ENCODE measurements at regions not wholly inside any gene's neighbourhood (a gene's known extent, or its start where the extent isn't known, plus 50 kb on each side); places are given as distances from the start of the nearest gene placed in this dataset.

- H2AFZ ChIP-seq (ENCODE audit: low read depth, low read length, poor library complexity, severe bottlenecking), result no peak overlapping the region
- POLR2A ChIA-PET, result no interaction called here
- H3K9me2 ChIP-seq (ENCODE audit: insufficient read depth), result 0 out of 2 replicates have a peak, but pooled peaks cover 3% of the 10 kb centered on the region
- H3K9me3 ChIP-seq (ENCODE audit: control insufficient read depth in 1 of 2, insufficient read depth in 1 of 2, low read depth in 1 of 2, low read length in 2 of 2), result no peaks in the 10 kb centered on the region
- RAD21 ChIA-PET (ENCODE audit: low non-redundant PET in 1 of 2, low total read pairs in 2 of 2, uncharacterized antibody in 2 of 2, unreplicated experiment in 2 of 2), result no interaction called here
- H3K27me3 ChIP-seq (ENCODE audit: insufficient read depth, low read length), result no peaks in the 10 kb centered on the region
- BruUV-seq (replicated peaks), result no TSS peak
- no peaks in the 10 kb centered on the region for H3K79me2 ChIP-seq (ENCODE audit: insufficient read depth, low read length)
- no peak for ATAC-seq
- H3K4me3 ChIP-seq (replicated peaks in 1 of 2; ENCODE audit: low read depth in 1 of 2, low read length in 2 of 2), result no peak overlapping the region
- TF ChIP-seq TCF7L2 (IDR thresholded peaks at IDR 0.05; ENCODE audit: borderline replicate concordance, extremely low read depth, insufficient read depth, insufficient read length) (no peak), EZH2 (IDR thresholded peaks at IDR 0.05) (no peak), POLR2AphosphoS5 (IDR thresholded peaks at IDR 0.05; ENCODE audit: low read depth, low read length) (no peak), JUND (IDR thresholded peaks at IDR 0.05) (no peak), CTCF (IDR thresholded peaks at IDR 0.05 in 2 of 3, conservative IDR thresholded peaks at IDR 0.05 in 1 of 3; ENCODE audit: borderline replicate concordance in 1 of 3, insufficient read depth in 1 of 3, low read depth in 2 of 3, low read length in 2 of 3) (no peak), FOSL1 (IDR thresholded peaks at IDR 0.05; ENCODE audit: low read depth) (no peak), EZH2phosphoT487 (IDR thresholded peaks at IDR 0.05; ENCODE audit: borderline replicate concordance) (no peak), ZBTB33 (IDR thresholded peaks at IDR 0.05; ENCODE audit: extremely low read depth, insufficient replicate concordance, low read length) (no peak), CBX3 (IDR thresholded peaks at IDR 0.05; ENCODE audit: low read depth) (no peak)
- TF ChIP-seq, protein P1, sequence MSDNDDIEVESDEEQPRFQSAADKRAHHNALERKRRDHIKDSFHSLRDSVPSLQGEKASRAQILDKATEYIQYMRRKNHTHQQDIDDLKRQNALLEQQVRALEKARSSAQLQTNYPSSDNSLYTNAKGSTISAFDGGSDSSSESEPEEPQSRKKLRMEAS (IDR thresholded peaks at IDR 0.05), result no peak
- intact Hi-C loops (cut with micrococcal nuclease), result no loop called here
- no peaks in the 10 kb centered on the region for H4K20me1 ChIP-seq (ENCODE audit: insufficient read depth)
- H3K4me2 ChIP-seq (ENCODE audit: low read length), result no peak overlapping the region
- H3K9ac ChIP-seq (ENCODE audit: low read length), result no peak overlapping the region
- no peaks in the 10 kb centered on the region for H3K36me3 ChIP-seq (ENCODE audit: control insufficient read depth in 1 of 2, insufficient read depth in 2 of 2, low read length in 2 of 2)
- CTCF ChIA-PET, result no interaction called here
- H3K27ac ChIP-seq (ENCODE audit: low read depth, low read length), result no peak overlapping the region
- no peak for DNase-seq (ENCODE audit: low read depth, low spot score)
- H3K4me1 ChIP-seq (ENCODE audit: control insufficient read depth in 1 of 2, insufficient read depth in 2 of 2, low read length in 2 of 2), result no peaks in the 10 kb centered on the region
Observed at GRCh38 chr6:14953836-14954235, 292.0 kb upstream of the JARID2 start.

All from HCT116 (cell line).